DMS53 (cell line): ENCODE measurements at regions not wholly inside any gene's neighbourhood (a gene's known extent, or its start where the extent isn't known, plus 50 kb on each side); places are given as distances from the start of the nearest gene placed in this dataset.

Source experiments
- DNase-seq: peaks from one replicate; lab custom pipeline; 2025; lab: John Stamatoyannopoulos, UW

- no peak for DNase-seq
Measured at GRCh38 chr6:56378507-56378906, 131.1 kb upstream of the COL21A1 start.

DNA sequence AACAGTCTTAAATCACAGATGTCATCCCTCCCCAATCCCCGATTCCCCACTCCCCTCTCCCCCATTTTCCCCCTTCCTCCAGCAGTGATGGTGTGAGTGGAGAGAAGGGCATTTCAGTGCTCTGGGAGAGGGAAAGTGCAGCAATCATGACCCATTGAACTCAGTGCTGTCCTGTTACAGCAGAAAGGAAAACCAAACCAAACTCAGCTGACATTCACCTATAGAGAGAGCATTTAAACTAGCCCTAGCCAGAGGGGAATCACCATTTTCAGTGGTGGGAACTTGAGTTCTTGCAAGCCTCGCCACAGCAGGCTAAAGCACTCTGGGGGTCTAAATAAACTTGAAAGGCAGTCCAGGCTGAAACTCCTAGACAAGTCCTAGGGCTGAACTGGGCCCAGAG lies 129.9 kb upstream of the COL21A1 start:
- DNase-seq, result no peak

GRCh38 chr6:56375806-56376205 lies 128.4 kb upstream of the COL21A1 start:
- DNase-seq, result no peak

GRCh38 chr6:56374841-56375369 lies 127.5 kb upstream of the COL21A1 start:
- no peak for DNase-seq

GRCh38 chr6:56372406-56372995 lies 125.1 kb upstream of the COL21A1 start:
- no peak for DNase-seq

DNA sequence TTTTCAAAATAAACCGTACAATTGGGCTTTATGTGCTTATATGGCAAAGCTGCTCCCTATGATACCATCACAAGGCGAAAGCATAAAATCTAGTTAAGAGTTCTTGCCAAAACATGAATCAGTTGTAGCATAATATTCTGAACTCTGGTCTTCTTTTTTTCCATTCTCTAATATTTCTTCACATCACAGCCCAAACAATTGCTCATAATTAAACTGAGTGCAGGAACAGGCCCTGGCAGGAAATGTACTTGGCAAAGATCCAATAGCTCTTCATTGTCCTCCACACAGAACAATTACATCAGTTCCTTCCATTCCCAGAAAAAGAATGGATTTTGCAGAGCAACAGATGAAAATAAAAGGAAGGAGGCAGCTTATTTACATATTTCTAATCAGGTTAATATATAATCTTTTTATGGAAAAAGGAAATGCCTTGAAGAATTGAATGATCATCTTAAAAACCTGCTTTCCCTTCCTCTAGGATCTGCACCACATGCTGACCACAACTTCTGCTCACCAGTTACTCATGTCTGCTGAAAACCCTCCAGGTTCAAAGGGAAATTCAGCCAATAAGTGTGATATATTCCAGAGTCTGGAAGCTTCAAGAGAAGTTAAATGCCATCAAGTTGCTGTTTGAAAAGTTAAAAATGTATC lies 123.3 kb upstream of the COL21A1 start:
- DNase-seq, result peak; percentile 80

DNA sequence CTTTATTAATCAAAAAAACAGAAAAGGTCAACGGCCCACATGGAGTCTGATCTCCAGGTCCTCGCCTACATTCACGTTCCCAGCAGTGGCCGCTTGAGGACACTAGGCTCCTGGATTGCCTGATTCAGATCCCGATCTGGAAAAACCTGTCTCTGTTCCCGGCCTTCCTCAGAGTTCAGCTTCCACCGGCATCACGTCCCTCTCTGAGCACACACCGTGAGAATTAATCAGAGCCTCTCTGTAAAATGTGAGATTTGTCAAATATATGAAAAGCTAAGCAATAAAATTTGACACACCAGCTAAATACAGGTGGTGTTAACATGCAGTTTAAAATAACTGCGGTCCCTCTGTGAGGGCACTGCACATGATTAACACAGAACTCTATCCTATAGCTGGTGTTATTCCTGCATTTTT lies 122.8 kb upstream of the COL21A1 start:
- DNase-seq, result peak; percentile 96

- no peak for DNase-seq
Measured at GRCh38 chr6:56368491-56368890, 121.1 kb upstream of the COL21A1 start.

- no peak for DNase-seq
Measured at GRCh38 chr6:56366141-56366852, 118.9 kb upstream of the COL21A1 start.

GRCh38 chr6:56364827-56365339 lies 117.5 kb upstream of the COL21A1 start:
- DNase-seq, result no peak

GRCh38 chr6:56364431-56364826 lies 117.0 kb upstream of the COL21A1 start:
- no peak for DNase-seq

DNA sequence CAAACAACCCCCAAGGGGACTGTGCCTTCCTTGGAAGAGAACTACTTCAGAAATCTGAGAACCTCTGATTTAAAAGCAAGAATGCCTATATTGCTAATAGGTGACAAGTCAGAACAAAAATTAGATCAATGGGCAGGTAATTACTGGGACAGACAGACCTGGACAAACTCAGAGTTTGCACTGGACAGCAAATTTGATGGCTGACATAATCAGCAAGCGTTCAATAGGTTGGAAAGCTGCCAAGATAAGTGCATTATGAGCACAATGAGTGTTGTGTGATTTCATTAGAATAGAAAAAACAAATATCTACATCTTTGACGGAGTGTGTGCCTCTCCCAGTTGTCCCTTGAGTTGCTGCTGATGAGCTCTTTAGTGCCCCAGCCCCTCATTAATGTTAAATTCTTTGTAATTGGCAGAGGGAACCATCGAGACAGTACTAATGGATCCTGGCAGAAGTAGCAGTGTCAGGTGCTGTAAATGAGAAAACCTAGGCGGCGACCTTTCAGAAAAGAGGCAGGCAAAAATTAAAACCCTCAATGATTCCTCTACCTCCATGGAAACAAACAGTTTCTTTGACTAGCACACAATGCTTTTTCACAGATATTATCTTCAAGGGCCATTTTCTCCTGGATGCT lies 116.5 kb upstream of the COL21A1 start:
- no peak for DNase-seq

DNA sequence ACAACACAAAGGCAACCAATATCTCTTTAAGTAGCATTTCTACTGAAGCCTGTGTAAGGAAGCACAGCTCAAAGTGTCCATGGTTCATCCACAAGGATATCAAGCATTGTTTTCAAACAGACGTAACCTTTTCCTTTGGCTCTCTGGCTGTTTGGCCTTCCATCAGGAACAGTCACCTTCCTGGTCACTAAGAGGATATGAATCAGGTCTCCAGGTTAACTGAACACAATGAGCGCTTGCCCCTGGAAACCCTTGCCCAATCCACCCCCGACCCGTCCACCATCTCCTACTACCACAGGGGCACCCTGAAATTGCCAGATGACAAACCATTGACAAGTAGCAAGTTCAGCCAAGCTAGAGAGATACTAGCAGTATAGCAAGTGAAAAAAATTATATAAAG lies 114.4 kb upstream of the COL21A1 start:
- DNase-seq, result no peak

- DNase-seq, result peak; percentile 81
Measured at GRCh38 chr6:56359201-56359899, 112.0 kb upstream of the COL21A1 start.

DNA sequence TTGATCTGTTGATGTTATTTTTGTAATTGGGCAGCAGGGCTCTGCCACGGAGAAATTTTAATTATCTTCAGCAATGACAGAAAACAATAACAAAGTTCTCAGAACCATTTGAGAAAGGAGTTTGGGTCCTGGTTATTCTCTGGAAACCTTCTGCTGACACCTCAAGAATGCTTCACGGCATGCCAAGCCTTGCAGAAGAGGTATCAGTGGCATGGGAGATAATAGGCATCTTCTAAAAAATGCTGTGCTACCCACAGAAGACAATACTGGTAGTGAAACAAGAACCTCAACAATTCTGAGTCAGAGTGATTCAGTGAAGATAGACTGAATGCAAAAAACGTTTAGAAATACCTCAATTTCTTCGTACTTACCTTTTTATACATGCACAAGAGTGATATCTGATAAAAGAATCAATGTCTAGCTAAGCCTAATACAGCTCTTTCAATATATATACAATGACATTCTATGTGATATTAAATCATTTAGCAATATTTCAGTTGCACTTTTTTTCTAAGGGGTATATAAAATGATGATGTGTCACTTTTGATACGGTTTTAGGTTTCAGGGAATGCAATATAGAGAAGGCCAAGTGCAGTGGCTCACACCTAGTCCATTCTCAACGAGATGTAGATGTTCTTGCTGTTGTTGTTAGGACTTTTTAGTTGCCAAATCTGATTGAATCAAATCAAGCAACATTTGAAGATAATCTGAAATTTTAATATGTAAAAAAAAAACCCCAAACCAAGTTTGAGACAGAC lies 110.4 kb upstream of the COL21A1 start:
- DNase-seq, result no peak

DNA sequence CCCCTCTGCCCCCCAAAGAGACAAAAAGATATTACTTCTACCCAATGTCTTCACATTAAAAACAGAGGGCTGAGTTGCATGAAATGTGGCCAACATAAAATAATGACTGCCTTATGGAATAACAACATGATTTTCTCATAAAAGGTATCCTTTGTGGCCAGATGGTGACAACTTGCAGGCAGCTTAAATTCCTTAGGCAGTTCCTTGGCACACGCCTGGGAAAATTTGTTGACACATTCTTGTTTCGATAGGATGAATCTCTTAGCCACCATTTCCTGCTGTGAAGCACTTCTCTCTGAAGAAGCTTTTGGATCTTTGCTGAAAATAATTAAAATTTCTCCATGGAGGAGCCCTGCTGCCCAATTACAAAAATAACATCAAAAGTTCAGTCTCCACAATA lies 109.0 kb upstream of the COL21A1 start:
- no peak for DNase-seq

- DNase-seq, result no peak
Measured at GRCh38 chr6:56353860-56354259, 106.5 kb upstream of the COL21A1 start.

DNA sequence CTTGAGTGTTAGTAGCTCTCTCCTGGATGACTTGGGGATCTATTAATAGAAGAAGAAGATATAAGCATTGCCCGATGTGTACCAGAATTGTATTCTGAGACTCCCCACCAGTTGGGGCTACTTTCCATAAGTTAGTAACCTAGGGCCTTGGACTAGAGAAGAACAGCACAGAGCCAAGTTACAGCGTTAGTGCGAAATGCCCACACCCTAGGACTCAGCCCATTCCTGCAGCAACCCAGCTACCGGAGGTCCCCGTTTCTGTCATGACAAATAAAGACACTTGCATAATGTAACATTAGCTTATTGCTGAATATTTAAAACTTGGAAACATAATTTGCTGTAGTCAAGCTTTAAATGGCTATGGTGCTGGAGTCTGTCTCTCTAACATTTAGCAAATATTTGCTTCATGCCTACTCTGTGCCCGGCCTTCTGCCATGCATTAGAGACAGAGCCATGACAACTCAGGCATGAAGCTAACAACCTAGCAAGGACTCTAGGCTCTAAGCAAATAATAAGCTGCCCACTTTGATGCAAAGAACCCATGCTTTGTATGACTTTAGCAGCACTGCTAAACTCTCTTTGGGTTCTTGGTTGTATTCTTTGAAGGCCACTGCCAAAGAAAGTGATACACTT lies 103.4 kb upstream of the COL21A1 start:
- peak; percentile 64 for DNase-seq

DNA sequence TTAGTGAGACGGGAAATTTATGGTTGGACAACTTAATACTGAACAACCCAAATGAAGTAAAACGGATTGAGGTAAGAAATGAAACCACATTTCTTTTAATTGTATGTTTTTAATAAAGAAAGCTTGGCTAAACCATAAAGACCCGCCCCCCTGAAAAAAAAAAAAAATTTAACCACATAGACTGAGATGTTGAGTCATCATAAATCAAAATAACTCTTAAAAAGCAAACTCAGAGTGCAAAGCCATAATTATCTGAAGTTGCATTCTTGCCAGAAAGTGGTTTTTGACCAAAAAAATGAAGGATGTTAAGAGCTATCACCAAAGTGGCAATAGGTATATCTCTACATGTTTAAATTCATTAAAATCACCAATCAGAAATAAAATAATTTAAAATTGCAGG lies 101.8 kb upstream of the COL21A1 start:
- no peak for DNase-seq

GRCh38 chr6:56348578-56348977 lies 101.2 kb upstream of the COL21A1 start:
- peak; percentile 34 for DNase-seq

GRCh38 chr6:56347526-56347925 lies 100.1 kb upstream of the COL21A1 start:
- DNase-seq, result no peak
